Naive thymus-derived CD8-positive, alpha-beta T cell (primary cell): ENCODE measurements at regions not wholly inside any gene's neighbourhood (a gene's known extent, or its start where the extent isn't known, plus 50 kb on each side); places are given as distances from the start of the nearest gene placed in this dataset.
"Not testable (repeated sequence)": the region's sequence is repeated elsewhere in the genome, so short reads cannot be mapped to it uniquely, and the experiment has no call there.

Experiments
- ATAC-seq, 2 donors: fragments of 150-1000 bp; cut with Tn5 transposase in 1 of 2; sonication (Bioruptor Pico), chemical (Tn5 transposase) in 1 of 2; 1 replicate in 1 of 2; 2 replicates in 1 of 2; pipeline ENCODE4 v1.10.0; 2021; ENCODE audit warnings: mild to moderate bottlenecking in 2 of 2, moderate library complexity in 2 of 2
- POLR2A ChIA-PET: fragments of 350-600 bp; sonication (Branson Sonifier 250); formaldehyde crosslinking; loops from one replicate; lab custom pipeline; 2021; ENCODE audit warnings: antibody characterized with exemption; lab: Charles Lee
- DNase-seq, 10 donors: peaks; one replicate each; pipeline versions ENCODE4 v3.0.0 to v3.0.0-alpha.2; 2020 to 2022
- H3K27ac Mint-ChIP-seq, 10 donors: one replicate each; pipeline ENCODE4 v1.8.0; 2020 to 2022; ENCODE audit warnings: mild to moderate bottlenecking in 10 of 10, mixed read lengths in 10 of 10, moderate library complexity in 4 of 10, inconsistent platforms in 1 of 10
- H3K27me3 Mint-ChIP-seq, 5 donors: one replicate each; pipeline ENCODE4 v1.8.0; 2021 to 2022; ENCODE audit warnings: mixed read lengths in 5 of 5
- H3K36me3 Mint-ChIP-seq, 3 donors: one replicate each; pipeline ENCODE4 v1.8.0; 2020 to 2022; ENCODE audit warnings: mixed read lengths in 3 of 3, mild to moderate bottlenecking in 2 of 3, inconsistent platforms in 1 of 3
- H3K4me1 Mint-ChIP-seq, 4 donors: one replicate each; pipeline ENCODE4 v1.8.0; 2021 to 2022; ENCODE audit warnings: mixed read lengths in 4 of 4
- H3K4me3 Mint-ChIP-seq, 10 donors: one replicate each; pipeline ENCODE4 v1.8.0; 2020 to 2022; ENCODE audit warnings: mild to moderate bottlenecking in 10 of 10, mixed read lengths in 10 of 10, moderate library complexity in 6 of 10, inconsistent platforms in 1 of 10
- H3K9me3 Mint-ChIP-seq, 9 donors: one replicate each; pipeline ENCODE4 v1.8.0; 2020 to 2022; ENCODE audit warnings: mixed read lengths in 9 of 9, mild to moderate bottlenecking in 3 of 9, inconsistent platforms in 1 of 9, moderate library complexity in 1 of 9

GRCh38 chr1:94675373-94675772 lies 133.8 kb upstream of the F3 start:
- H3K27ac Mint-ChIP-seq = no peak overlapping the region
- ATAC-seq (no peak), DNase-seq (no peak)
- H3K36me3 Mint-ChIP-seq = no peaks in the 10 kb centered on the region
- H3K4me3 Mint-ChIP-seq = no peak overlapping the region
- H3K4me1 Mint-ChIP-seq = peaks cover 0 to 2% (median 0%) of the 10 kb centered on the region in 4 donors
- POLR2A ChIA-PET = no interaction called here
- no peaks in the 10 kb centered on the region for H3K9me3 Mint-ChIP-seq
- peaks cover 1 to 22% (median 16%) of the 10 kb centered on the region in 5 donors for H3K27me3 Mint-ChIP-seq

GRCh38 chr1:94674876-94675275 lies 133.3 kb upstream of the F3 start:
- Mint-ChIP-seq H3K36me3 (no peaks in the 10 kb centered on the region), H3K9me3 (no peaks in the 10 kb centered on the region), H3K27ac (no peak overlapping the region), H3K4me3 (no peak overlapping the region), H3K27me3 (peaks cover 1 to 22% (median 16%) of the 10 kb centered on the region in 5 donors), H3K4me1 (peaks cover 0 to 2% (median 0%) of the 10 kb centered on the region in 4 donors)
- POLR2A ChIA-PET = no interaction called here
- ATAC-seq = no peak
- no peak for DNase-seq

GRCh38 chr1:94672934-94673333 lies 131.4 kb upstream of the F3 start:
- peaks cover 1 to 23% (median 10%) of the 10 kb centered on the region in 5 donors for H3K27me3 Mint-ChIP-seq
- no peak overlapping the region for H3K4me3 Mint-ChIP-seq
- POLR2A ChIA-PET = no interaction called here
- DNase-seq (no peak), ATAC-seq (no peak)
- H3K27ac Mint-ChIP-seq = no peak overlapping the region
- H3K4me1 Mint-ChIP-seq = peaks cover 0 to 2% (median 0%) of the 10 kb centered on the region in 4 donors
- H3K9me3 Mint-ChIP-seq = no peaks in the 10 kb centered on the region
- H3K36me3 Mint-ChIP-seq = no peaks in the 10 kb centered on the region

GRCh38 chr1:94672001-94672400 lies 130.4 kb upstream of the F3 start:
- no peak for DNase-seq
- H3K4me1 Mint-ChIP-seq = peaks cover 0 to 2% (median 0%) of the 10 kb centered on the region in 4 donors
- H3K9me3 Mint-ChIP-seq = no peaks in the 10 kb centered on the region
- peaks cover 1 to 30% (median 8%) of the 10 kb centered on the region in 5 donors for H3K27me3 Mint-ChIP-seq
- no peak for ATAC-seq
- H3K27ac Mint-ChIP-seq = no peak overlapping the region
- no peaks in the 10 kb centered on the region for H3K36me3 Mint-ChIP-seq
- no peak overlapping the region for H3K4me3 Mint-ChIP-seq
- POLR2A ChIA-PET = no interaction called here

GRCh38 chr1:94670273-94670672 lies 128.7 kb upstream of the F3 start:
- Mint-ChIP-seq H3K36me3 (no peaks in the 10 kb centered on the region), H3K4me1 (no peaks in the 10 kb centered on the region), H3K9me3 (no peaks in the 10 kb centered on the region), H3K4me3 (no peak overlapping the region), H3K27ac (no peak overlapping the region), H3K27me3 (peaks cover 0 to 25% (median 7%) of the 10 kb centered on the region in 5 donors)
- no peak for DNase-seq
- POLR2A ChIA-PET = no interaction called here
- ATAC-seq = no peak

GRCh38 chr1:94669198-94669597 lies 127.6 kb upstream of the F3 start:
- Mint-ChIP-seq H3K9me3 (no peaks in the 10 kb centered on the region), H3K4me1 (no peaks in the 10 kb centered on the region), H3K4me3 (no peak overlapping the region), H3K27ac (no peak overlapping the region), H3K36me3 (no peaks in the 10 kb centered on the region), H3K27me3 (peaks cover 0 to 21% (median 6%) of the 10 kb centered on the region in 5 donors)
- DNase-seq = no peak
- POLR2A ChIA-PET = no interaction called here
- no peak for ATAC-seq

- no peak overlapping the region for H3K4me3 Mint-ChIP-seq
- no peaks in the 10 kb centered on the region for H3K36me3 Mint-ChIP-seq
- H3K27ac Mint-ChIP-seq = no peak overlapping the region
- POLR2A ChIA-PET = no interaction called here
- peaks cover 0 to 21% (median 6%) of the 10 kb centered on the region in 5 donors for H3K27me3 Mint-ChIP-seq
- H3K9me3 Mint-ChIP-seq = no peaks in the 10 kb centered on the region
- no peak for DNase-seq
- no peak for ATAC-seq
- H3K4me1 Mint-ChIP-seq = no peaks in the 10 kb centered on the region
These were observed 127.0 kb upstream of the F3 start for GRCh38 chr1:94668528-94668927.

GRCh38 chr1:94667818-94668217 lies 126.3 kb upstream of the F3 start:
- DNase-seq (no peak), ATAC-seq (no peak)
- POLR2A ChIA-PET = interaction anchor here (0.6 kb wide), 1 partner anchor 979 kb away, joined by 3 read pairs; no protein-coding TSS in a partner anchor
- H3K27ac Mint-ChIP-seq = no peak overlapping the region
- no peaks in the 10 kb centered on the region for H3K36me3 Mint-ChIP-seq
- H3K9me3 Mint-ChIP-seq = no peaks in the 10 kb centered on the region
- H3K4me3 Mint-ChIP-seq = no peak overlapping the region
- H3K4me1 Mint-ChIP-seq = no peaks in the 10 kb centered on the region
- H3K27me3 Mint-ChIP-seq = peaks cover 0 to 21% (median 4%) of the 10 kb centered on the region in 5 donors

- Mint-ChIP-seq H3K27me3 (peaks cover 0 to 18% (median 4%) of the 10 kb centered on the region in 5 donors), H3K4me1 (no peaks in the 10 kb centered on the region), H3K4me3 (no peak overlapping the region), H3K36me3 (no peaks in the 10 kb centered on the region), H3K9me3 (no peaks in the 10 kb centered on the region), H3K27ac (no peak overlapping the region)
- no peak for DNase-seq
- no peak for ATAC-seq
- POLR2A ChIA-PET = no interaction called here
These were observed 125.2 kb upstream of the F3 start for GRCh38 chr1:94666797-94667196.

- Mint-ChIP-seq H3K4me1 (no peaks in the 10 kb centered on the region), H3K27ac (no peak overlapping the region), H3K4me3 (no peak overlapping the region)
These were observed 119.9 kb upstream of the F3 start for GRCh38 chr1:94661431-94661932.

GRCh38 chr1:94660994-94661393 lies 119.4 kb upstream of the F3 start:
- H3K27ac Mint-ChIP-seq = no peak overlapping the region
- no peaks in the 10 kb centered on the region for H3K4me1 Mint-ChIP-seq
- H3K4me3 Mint-ChIP-seq = no peak overlapping the region
- POLR2A ChIA-PET = no interaction called here
- H3K27me3 Mint-ChIP-seq = peaks cover 0 to 8% (median 0%) of the 10 kb centered on the region in 5 donors
- ATAC-seq (no peak), DNase-seq (no peak)
- H3K36me3 Mint-ChIP-seq = no peaks in the 10 kb centered on the region
- H3K9me3 Mint-ChIP-seq = no peaks in the 10 kb centered on the region

More at GRCh38 chr1:94661431-94661932, 119.9 kb upstream of the F3 start:
- peaks cover 0 to 10% (median 0%) of the 10 kb centered on the region in 5 donors for H3K27me3 Mint-ChIP-seq
- no peaks in the 10 kb centered on the region for H3K9me3 Mint-ChIP-seq
- no peaks in the 10 kb centered on the region for H3K36me3 Mint-ChIP-seq
- POLR2A ChIA-PET = no interaction called here
- ATAC-seq (no peak), DNase-seq (no peak)

GRCh38 chr1:94660258-94660657 lies 118.7 kb upstream of the F3 start:
- Mint-ChIP-seq H3K27me3 (peaks cover 0 to 8% (median 0%) of the 10 kb centered on the region in 5 donors), H3K4me1 (no peaks in the 10 kb centered on the region), H3K27ac (no peak overlapping the region), H3K36me3 (no peaks in the 10 kb centered on the region), H3K9me3 (no peaks in the 10 kb centered on the region), H3K4me3 (no peak overlapping the region)
- POLR2A ChIA-PET = no interaction called here
- ATAC-seq = no peak
- DNase-seq = no peak

GRCh38 chr1:94659202-94659601 lies 117.6 kb upstream of the F3 start:
- POLR2A ChIA-PET, H3K27ac Mint-ChIP-seq, H3K4me3 Mint-ChIP-seq, H3K9me3 Mint-ChIP-seq, DNase-seq, H3K36me3 Mint-ChIP-seq, H3K4me1 Mint-ChIP-seq, ATAC-seq: not testable (repeated sequence)
- H3K27me3 Mint-ChIP-seq = peaks cover 0 to 10% (median 0%) of the 10 kb centered on the region in 5 donors

GRCh38 chr1:94658221-94658620 lies 116.7 kb upstream of the F3 start:
- ATAC-seq (no peak), DNase-seq (no peak)
- Mint-ChIP-seq H3K27ac (no peak overlapping the region), H3K36me3 (no peaks in the 10 kb centered on the region), H3K4me1 (no peaks in the 10 kb centered on the region), H3K4me3 (no peak overlapping the region), H3K9me3 (no peaks in the 10 kb centered on the region), H3K27me3 (peaks cover 0 to 10% (median 6%) of the 10 kb centered on the region in 5 donors)
- POLR2A ChIA-PET = no interaction called here
